ENCODE measurements at regions not wholly inside any gene's neighbourhood (a gene's known extent, or its start where the extent isn't known, plus 50 kb on each side); places are given as distances from the start of the nearest gene placed in this dataset.

- DNase-seq: no peak
Observed at GRCh38 chr12:93180566-93180965, 197.2 kb upstream of the NUDT4 start.

- DNase-seq: peak; percentile 21
Observed at GRCh38 chr12:93181409-93181965, 196.2 kb upstream of the NUDT4 start.

- no peak for DNase-seq
Observed at GRCh38 chr12:93183940-93184671, 193.6 kb upstream of the NUDT4 start.

- no peak for DNase-seq
Observed at GRCh38 chr12:93184672-93185368, 192.9 kb upstream of the NUDT4 start.

GRCh38 chr12:93185369-93185741 lies 192.4 kb upstream of the NUDT4 start:
- no peak for DNase-seq

- no peak for DNase-seq
Observed at GRCh38 chr12:93186131-93186530, 191.6 kb upstream of the NUDT4 start.

GRCh38 chr12:93186621-93187020 lies 191.1 kb upstream of the NUDT4 start:
- no peak for DNase-seq

GRCh38 chr12:93191423-93191822 lies 186.3 kb upstream of the NUDT4 start:
- DNase-seq: no peak

- no peak for DNase-seq
Observed at GRCh38 chr12:93191956-93192355, 185.8 kb upstream of the NUDT4 start.

GRCh38 chr12:93192878-93193277 lies 184.8 kb upstream of the NUDT4 start:
- DNase-seq: no peak

GRCh38 chr12:93195511-93195910 lies 182.2 kb upstream of the NUDT4 start:
- DNase-seq: no peak

GRCh38 chr12:93197067-93197593 lies 180.6 kb upstream of the NUDT4 start:
- DNase-seq: peak; percentile 46

- DNase-seq: peak; percentile 97
Observed at GRCh38 chr12:93198086-93198485, 179.6 kb upstream of the NUDT4 start.

GRCh38 chr12:93199831-93200236 lies 177.9 kb upstream of the NUDT4 start:
- no peak for DNase-seq

- no peak for DNase-seq
Observed at GRCh38 chr12:93200291-93200917, 177.3 kb upstream of the NUDT4 start.

GRCh38 chr12:93201990-93202389 lies 175.7 kb upstream of the NUDT4 start:
- no peak for DNase-seq

GRCh38 chr12:93202688-93203087 lies 175.0 kb upstream of the NUDT4 start:
- no peak for DNase-seq

- DNase-seq: no peak
Observed at GRCh38 chr12:93203361-93203760, 174.4 kb upstream of the NUDT4 start.

GRCh38 chr12:93204896-93205295 lies 172.8 kb upstream of the NUDT4 start:
- DNase-seq: no peak

- no peak for DNase-seq
Observed at GRCh38 chr12:93205361-93205760, 172.4 kb upstream of the NUDT4 start.

GRCh38 chr12:93208011-93208410 lies 169.7 kb upstream of the NUDT4 start:
- DNase-seq: no peak

- DNase-seq: no peak
Observed at GRCh38 chr12:93214523-93215289, 163.0 kb upstream of the NUDT4 start.

GRCh38 chr12:93215290-93215678 lies 162.4 kb upstream of the NUDT4 start:
- DNase-seq: no peak
